MV-4-11 (cell line): ENCODE measurements at regions not wholly inside any gene's neighbourhood (a gene's known extent, or its start where the extent isn't known, plus 50 kb on each side); places are given as distances from the start of the nearest gene placed in this dataset.

ENCODE experiments used
- DNase-seq: peaks from one replicate; lab custom pipeline; 2025; lab: John Stamatoyannopoulos, UW

DNA sequence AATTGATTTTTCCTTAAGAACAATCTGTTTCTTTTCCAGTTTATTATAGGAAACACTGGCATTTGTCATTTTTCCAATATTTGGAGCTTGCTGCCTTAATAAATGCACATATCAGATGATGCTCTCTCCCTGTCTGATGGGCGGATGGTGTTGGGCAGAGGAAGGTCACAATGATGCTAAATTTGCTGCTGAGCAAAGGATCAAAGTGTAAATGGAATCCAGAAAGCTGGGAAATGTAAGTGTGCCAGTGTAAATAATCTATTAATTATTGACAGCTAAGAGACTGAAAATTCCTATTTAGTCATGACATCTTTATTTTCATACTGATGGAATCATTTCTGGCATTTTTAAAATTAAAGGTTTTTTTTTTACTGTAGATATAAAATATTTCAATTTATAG is 243.2 kb downstream of the PTBP2 start:
- DNase-seq = no peak

DNA sequence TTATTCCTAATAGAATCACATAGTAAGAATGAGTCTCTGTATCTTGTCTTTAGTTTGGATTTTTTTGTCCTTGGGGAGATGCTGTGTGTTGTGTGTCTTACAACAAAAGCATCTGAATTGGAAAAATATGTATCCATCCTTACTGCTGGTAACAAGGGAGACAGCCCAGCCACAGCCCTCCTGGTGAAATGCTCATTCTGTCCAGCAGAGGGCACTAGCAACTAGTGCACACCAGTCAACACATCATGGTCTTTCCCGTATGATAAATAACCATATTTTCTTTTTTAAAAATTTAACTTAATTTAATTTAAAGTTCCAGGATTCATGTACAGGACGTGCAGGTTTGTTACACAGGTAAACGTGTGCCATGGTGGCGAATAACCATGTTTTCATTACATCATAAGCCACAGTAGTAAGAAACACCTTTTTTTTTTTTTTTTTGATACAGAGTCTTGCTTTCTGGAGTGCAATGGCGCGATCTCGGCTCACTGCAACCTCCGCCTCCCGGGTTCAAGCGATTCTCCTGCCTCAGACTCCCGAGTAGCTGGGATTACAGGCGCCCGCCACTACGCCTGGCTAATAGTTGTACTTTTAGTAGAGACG is 245.1 kb downstream of the PTBP2 start:
- DNase-seq = peak; percentile 41

DNA sequence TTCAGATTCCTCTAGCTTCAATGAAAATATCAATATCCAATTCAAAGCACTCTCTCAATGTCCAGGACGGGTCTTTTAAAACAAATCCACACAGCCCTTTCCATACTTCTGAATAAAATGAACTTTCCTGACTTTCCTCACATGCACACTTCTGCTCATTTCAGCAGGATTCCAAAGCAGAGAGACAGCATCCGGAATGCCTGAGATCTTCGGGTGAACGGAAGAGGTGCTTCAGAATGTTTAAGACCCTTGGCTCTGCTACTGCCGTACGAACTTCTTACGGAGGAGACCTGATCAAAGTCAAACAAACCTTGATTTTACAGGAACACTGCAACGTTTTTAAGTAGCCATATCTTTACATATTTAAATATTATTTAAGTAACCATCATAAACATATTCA is 245.7 kb downstream of the PTBP2 start:
- DNase-seq = no peak

DNA sequence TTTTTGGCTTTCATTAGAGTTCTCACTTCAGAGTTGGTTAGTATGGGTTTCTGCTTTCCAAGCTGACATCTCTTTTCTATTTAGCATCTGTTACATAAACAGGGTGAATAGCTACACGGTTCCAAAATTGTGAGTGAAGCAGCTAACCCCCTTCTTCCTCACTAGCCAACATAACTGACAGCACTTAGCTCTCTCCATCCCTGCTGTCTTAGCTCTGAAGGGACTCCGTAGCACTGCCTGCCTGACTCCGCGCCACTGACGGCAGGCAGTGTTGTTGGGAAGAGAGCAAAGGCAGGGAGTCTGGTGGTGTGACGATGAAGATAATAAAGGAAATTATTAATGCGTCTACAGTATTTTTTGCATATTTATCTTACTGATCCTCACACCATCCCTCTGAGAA is 247.0 kb downstream of the PTBP2 start:
- DNase-seq = no peak

DNA sequence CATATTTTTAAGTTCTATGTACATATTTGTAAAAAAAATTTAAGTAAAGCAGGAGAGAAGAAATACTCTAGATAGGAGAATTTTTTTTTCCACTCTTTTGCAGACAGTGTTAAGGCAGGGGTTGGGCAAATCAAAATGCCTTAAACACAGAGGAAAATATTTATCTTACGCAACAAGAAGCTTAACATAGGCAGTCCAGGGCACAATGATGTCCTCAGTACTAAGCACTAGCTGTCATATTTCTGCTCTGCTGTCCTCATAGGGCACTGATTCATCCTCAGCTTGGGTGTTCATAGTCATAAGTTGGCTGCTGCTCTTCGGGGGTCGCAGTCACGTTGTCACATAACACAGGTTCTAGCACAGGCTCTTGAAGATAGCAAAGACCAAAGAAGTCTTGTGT is 247.4 kb downstream of the PTBP2 start:
- DNase-seq = no peak

DNA sequence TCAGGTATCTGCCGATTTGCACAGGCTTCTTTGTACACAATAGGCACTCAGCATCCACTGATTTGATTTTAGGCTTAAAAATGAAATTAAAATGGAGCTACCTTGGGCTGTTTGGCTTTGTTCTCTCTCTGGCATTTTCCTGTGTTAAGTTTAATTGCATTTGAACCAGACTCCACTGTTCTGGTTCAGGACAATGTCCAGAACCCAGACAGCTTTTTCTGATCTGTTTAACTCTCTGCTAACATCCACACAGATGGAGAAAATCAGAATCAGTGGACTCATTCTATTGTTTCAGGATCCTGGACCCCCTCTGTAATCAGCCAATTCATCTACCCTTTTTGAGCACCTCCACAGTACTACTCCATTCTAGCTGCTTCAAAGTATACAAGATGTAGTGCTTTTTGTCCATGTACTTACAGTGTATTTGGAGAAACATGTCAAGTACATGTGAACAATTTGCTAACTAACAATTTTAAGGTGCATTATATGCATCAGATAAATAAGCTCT is 248.1 kb downstream of the PTBP2 start:
- no peak for DNase-seq

DNA sequence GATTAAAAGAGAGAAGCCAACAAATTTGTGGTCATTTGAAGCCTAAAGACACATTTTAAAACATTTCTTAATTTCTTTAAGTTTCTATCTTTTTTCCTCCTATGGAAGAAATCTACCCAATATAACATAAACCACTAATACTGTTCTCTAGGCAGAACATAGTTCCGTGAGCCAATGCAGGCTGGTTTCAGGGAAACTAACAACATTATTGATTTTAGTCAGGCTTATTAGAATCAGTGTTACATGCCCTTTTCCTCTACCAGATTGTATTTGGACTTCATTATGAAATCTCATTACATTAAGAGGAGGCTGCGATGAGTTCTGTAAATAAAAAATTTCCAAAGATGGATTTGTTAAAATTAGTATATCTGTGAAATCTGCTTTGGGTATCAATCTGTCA is 249.9 kb downstream of the PTBP2 start:
- DNase-seq = no peak

DNA sequence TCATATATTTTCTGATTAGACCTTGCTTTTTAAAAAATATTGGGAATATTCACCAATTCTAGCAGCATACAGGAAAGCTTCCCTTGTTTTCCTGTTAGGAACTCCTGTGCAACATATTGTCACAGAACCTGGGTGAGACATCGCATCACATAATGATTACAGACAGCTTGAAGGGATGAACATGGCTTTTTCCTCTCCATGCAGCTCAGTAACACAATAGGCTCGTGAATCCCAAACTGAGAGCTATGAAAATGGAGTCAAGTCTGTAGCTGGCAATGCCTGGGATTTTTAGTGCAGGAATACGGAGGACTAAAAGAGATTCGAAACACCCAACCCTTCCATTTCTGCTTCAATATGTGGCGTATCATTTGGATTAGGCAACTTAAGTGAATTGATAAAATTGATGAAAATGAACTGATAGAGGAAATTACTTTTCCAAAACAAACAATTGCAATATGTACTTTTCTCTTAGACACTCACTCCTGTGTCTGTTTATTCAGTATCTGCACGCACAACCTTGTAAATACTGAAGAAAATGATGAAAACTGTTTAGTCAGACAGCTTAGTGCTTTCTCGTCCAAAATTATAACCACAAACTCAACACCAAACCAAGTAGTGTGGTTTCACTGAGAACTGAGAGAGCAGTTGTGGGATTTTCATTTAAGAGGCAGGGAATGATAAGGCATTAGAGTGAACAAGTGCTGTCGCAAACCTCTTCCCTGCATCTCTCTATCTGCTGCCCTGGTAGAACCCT is 250.4 kb downstream of the PTBP2 start:
- DNase-seq = no peak

DNA sequence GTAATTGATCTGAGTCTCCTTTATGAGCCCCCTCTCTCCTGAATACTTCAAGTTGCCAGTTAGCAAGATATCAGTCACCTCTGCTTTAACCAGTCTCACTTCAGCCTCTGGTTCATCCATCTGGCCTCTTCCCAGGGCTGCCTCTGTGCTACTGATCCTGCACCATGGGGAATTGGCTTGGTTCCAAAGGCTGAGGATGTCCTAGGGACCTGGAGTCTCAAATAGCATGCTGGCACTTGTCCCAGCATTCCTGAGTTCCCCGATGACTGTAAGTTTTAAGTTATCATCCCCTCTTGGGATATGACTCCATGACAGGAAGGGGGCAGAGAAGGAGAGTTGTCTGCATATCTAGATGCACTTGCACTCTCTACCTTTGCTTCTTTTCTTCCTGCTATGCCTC is 252.0 kb downstream of the PTBP2 start:
- DNase-seq = no peak

DNA sequence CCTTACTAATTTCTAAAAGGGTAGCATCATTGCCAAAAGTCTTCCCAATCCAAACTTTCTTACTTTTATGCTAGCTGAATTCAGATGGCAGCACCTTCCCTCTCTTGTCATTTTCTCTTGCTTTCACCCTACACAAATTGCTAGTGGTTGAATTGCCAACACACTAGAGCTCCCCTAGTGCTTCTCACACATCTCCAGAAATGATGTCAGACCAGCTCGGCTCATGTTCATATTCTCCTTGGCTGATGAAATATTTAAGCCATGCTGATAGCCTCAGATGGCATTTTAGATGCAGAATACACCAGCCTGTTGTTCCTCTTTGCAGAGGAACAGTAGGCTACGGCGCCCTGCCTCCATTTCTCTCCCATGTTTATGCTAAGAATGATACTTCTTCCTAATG is 256.9 kb downstream of the PTBP2 start:
- no peak for DNase-seq

DNA sequence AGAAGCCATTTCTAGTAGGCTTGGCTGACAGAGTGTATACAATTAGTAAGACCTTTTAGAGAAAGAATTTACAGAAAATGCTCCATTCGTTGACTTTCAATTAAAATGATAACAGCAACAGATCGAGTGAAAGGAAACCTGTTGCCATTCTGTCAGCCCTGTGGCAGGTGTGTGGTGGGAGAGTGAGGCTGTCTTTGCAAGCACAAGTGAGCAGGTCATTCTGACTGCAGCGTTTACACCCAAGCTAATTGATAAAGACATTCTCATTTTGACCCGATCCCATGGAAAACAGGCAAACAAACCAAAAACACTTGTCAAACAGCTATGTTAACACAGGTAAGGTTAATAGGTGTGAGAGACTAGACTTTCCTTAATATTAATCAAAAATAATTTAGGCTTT is 257.3 kb downstream of the PTBP2 start:
- DNase-seq = no peak

DNA sequence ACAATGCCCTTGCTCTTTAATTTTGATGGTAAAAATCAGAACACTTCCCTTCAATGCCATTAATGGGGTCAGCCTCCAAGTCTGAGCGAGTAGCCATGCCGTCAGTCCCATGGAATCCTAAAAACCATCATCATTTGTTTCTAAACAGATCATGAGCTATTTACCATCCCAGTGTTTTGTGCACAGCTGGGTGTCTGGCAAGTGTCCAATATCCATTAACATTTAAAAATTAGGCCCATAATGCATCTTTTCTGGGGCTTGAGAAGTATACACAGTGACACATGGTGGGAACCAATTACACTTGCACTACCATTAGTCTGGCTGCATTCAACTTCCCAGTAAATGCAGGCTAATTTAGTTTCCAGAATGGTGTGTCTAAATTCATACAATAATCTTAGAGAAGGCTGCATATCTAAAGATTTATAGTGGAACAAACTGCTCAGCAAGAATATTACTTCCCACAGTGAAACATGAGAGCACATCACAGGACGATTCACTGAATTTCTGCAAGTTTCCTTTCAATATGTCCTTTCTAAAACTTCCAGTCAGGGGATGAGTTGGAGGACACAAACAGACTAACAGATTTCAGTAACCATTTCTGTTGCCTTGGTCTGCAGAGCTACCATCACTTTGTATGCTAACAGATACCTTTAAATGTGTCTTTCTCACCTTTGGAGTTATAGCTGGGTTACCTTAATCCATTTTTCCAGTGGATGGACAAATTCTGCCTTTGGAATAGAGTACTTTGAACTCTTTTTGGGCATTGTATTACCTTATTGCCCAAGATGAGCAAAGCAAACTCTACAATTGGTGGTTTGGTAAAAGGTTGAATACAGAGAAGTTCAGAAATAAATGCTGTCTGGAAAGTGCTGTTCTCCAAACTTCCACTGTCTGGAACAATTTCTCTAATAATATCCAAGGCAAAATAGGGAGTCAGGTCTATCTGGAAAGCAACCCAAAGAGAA is 258.0 kb downstream of the PTBP2 start:
- no peak for DNase-seq

DNA sequence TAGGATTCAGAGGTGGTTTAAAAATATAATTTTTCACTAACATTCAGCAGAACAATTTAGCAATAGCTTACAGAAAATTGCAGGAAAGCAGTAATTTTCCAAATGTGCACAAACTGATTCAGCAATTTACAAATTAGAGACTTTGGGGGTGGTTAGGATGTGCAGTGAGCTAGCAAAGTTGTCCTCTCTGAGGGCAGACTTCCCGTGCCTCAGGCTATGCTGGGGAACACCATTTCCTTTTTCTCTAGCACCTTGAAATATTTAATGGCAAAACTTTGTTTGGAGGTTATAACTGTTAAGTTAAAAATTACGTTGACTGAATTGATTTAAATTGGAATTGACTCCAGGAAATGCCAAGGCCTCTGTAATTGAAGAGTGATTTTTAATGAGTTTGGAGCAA is 258.9 kb downstream of the PTBP2 start:
- DNase-seq = no peak

DNA sequence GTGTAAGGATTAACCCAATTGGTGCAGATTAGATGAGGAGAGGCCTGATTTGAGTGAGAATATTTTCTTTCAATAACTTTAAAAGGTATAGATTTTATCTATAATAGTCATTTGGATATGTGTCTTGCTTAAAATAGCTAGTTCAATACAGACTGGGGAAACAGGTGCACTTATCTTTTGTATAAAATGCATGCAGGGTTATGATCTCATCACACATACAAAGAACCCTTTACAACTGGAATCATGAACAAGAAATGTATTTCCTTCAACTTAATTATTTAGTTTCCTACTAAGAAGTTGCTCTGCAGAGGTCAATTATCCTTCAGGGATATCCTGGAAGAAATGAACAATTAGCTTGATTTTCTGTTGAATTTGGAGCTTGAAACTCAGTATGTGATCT is 259.6 kb downstream of the PTBP2 start:
- DNase-seq = no peak

DNA sequence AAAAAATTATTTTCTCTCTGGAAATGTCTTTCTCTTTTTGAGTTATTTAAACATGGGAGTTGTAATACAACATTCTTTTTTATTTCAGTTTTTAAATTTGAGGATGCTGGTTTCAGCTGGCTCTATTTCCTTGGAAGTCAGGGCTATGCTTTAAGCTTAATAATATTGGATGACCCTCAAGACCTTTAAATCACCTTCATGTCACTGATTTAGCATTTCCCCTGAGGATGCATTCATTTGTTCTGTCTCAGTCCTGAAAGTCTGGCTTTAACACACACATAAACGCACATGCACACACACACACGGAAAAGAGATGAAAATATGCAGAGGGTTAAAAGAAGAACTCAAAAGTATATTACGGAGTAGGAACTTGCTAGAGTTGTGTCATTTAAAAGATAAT is 260.5 kb downstream of the PTBP2 start:
- no peak for DNase-seq

DNA sequence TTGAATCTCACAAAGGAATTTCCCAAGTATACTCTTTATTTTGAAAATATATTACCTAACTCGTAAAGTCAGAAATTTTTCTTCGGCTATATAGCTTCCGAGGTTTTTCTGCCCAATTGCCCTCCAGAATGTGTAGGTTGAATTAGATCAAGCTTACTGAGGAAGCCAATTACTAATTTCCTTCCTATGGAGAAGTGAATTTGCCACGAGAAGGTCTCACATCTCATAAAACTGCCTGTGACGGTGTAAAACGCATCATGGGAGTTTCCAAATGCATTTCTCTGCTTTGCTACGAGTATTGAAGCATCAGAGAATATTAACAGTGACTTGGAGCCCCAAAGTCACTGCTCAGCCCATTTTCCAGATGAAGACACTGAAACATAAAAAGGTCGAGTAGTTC is 262.3 kb downstream of the PTBP2 start:
- no peak for DNase-seq

DNA sequence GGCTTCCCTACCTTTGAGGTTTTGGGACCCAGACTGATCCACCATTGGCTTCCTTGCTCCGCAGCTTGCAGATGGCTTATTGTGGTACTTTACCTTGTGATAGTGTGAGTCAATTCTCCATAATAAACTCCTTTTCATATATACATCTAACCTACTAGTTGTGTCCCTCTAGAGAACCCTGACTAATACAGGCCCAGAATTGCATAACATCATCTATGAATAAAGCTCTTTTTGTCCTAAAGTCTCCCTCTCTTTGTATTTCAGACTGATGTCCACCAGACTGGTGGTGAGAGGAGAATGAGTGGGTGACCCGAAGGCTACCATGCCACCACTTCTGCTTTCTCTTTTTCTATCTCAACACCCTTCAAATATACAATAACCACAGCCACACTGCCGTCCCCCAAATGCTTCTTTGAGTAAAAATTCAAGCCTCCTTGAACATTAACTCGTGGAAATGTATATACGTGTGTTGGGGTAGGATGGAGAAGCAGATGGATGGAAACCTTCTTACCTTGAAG is 265.7 kb downstream of the PTBP2 start:
- DNase-seq = peak; percentile 29

DNA sequence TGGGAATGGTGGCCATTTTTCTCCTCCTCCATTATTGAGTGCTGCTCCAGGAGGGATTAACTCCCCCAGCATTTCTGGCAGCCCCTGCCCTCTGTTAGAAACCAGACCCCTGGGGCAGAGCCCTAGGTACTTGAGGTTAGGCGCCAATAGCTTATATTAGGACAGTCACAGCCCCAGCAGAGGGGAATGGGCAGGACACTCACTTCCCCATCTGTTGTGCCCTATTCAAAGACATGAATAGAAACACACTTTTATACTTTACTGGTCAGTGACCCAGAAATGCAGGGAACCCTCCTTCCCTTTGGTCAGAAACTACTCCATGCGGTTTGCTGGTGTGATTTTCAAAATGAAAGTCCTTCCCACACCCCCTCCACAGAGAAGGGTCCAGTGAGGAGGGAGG is 267.7 kb downstream of the PTBP2 start:
- DNase-seq = no peak

DNA sequence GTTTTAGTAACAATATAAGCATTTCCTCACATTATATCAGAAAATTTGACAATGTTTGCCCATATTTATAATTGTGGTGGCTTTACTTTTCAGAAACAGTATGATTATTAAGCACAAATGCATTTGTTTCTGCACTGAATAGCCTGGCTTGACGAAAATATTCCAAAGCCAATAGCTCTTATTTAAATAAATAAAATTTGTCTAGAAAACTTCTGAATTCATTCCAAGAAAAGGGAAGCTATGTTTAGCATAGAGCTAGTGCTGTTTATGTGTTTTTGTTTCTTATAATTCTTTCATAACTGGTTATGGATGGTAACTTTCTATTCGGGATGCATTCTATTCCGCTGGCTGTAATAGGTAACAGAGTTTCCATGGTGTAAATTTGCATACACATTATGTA is 268.6 kb downstream of the PTBP2 start:
- DNase-seq = no peak

DNA sequence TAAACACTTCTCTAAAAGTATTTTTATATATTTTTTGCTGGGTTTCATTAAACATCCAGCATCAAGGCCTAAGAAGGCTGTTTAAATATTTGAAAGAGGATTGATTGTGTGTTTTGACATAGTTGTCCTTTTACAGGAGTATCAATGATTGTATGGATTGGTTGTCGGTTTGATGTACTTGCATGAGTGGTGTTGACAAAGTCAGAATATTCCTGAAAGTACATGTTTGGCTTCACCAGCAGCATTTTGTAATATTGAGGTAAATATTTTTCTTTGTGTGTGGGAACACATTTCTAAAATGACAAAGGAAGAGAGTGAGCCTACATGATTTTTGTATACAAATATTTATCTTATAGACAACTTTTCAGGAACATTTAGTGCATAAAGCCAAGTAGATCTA is 269.7 kb downstream of the PTBP2 start:
- DNase-seq = no peak

DNA sequence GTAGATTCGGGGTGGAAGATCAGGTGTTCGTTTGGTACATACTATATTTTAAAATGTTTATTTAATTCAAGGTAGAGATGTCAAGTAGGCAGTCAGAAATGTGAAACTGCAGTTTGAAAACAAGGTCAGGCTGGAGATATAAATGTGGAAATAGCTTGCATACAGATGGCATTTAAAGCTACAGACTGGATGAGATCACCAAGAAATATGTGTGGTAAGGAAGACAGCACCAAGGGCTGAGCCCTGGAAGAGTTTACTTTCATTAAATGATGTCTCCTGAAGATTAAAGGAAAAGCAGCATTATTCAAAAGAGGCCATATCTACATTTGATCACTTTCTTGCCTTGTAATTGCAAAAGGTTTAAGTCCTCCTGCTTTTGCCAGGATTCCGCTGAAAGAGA is 271.3 kb downstream of the PTBP2 start:
- no peak for DNase-seq

DNA sequence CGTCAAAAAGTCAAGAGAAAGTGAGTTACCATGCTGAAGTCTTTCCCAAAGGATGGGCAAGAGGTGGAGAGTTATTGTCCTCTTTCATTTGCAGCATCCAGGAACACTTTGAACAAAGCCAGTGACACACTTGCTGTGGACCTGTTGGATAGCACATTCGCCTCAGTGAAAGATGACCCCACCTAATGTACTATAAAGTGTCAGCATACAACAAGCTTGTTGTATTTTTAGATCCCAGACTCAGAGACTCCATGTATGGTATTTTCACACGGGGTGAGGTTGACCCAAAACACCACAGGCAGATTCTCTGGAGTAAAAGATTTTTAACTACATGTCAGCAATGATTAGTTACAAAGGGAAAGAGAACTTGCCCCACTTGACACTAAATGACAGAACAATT is 273.8 kb downstream of the PTBP2 start:
- no peak for DNase-seq

DNA sequence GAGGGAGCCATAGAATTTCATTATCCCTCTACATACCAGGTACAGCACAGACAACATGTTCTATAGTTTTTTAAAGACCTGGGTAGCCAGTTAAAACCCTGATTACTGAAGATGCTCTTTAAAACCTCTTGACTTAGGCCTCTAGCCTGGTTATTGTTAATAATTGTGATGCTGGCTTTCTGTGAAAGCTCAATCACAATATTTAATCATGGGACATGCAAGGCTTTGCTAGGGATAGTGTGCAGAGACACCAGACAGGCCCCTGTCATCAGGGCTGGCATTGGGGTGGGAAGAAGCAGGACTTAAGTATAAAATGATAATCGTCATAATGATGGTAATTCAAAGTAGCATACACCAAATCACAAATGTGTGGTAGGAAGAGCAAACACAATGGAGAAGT is 274.4 kb downstream of the PTBP2 start:
- DNase-seq = no peak
